Fibroblast of lung (primary cell): ENCODE measurements at regions not wholly inside any gene's neighbourhood (a gene's known extent, or its start where the extent isn't known, plus 50 kb on each side); places are given as distances from the start of the nearest gene placed in this dataset.

Experiments
- DNase-seq, 2 donors: peaks; one replicate each; pipeline versions ENCODE4 v3.0.0 to v3.0.0-alpha.2; 2010; ENCODE audit warnings: low read depth in 2 of 2
- H2AFZ ChIP-seq: 2 replicates; pipeline ENCODE4 v1.5.1; 2012; ENCODE audit warnings: low read length, control low read depth, inconsistent platforms
- H3K27ac ChIP-seq: 2 replicates; pipeline ENCODE4 v1.5.1; 2011; ENCODE audit warnings: low read length, control low read depth; ENCODE audit not compliant: insufficient read depth
- H3K27me3 ChIP-seq: 2 replicates; pipeline ENCODE4 v1.5.1; 2011; ENCODE audit warnings: mild to moderate bottlenecking, low read length; ENCODE audit not compliant: control insufficient read depth, insufficient read depth
- H3K36me3 ChIP-seq: 2 replicates; pipeline ENCODE4 v1.5.1; 2011; ENCODE audit warnings: low read length; ENCODE audit not compliant: control insufficient read depth, insufficient read depth
- H3K4me1 ChIP-seq: 2 replicates; pipeline ENCODE4 v1.5.1; 2011; ENCODE audit warnings: low read length; ENCODE audit not compliant: control insufficient read depth, insufficient read depth; ENCODE audit errors: extremely low read depth
- H3K4me2 ChIP-seq: 2 replicates; pipeline ENCODE4 v1.5.1; 2011; ENCODE audit warnings: low read length, control low read depth; ENCODE audit not compliant: insufficient read depth; ENCODE audit errors: extremely low read depth
- H3K4me3 ChIP-seq, 4 experiments: fragments of 200-600 bp in 1 of 4; sonication (generic) in 1 of 4; replicated peaks in 1 of 4; 2 replicates each; pipeline ENCODE4 v1.5.1; 2011 to 2016; ENCODE audit warnings: low read length in 4 of 4, low read depth in 3 of 4, mild to moderate bottlenecking in 3 of 4, control low read depth in 2 of 4, inconsistent platforms in 1 of 4, mixed read lengths in 1 of 4; ENCODE audit not compliant: insufficient read depth in 1 of 4; ENCODE audit errors: control extremely low read depth in 1 of 4
- H3K79me2 ChIP-seq: 2 replicates; pipeline ENCODE4 v1.5.1; 2012; ENCODE audit warnings: mild to moderate bottlenecking, low read length, inconsistent platforms; ENCODE audit not compliant: control insufficient read depth, insufficient read depth
- H3K9ac ChIP-seq: 2 replicates; pipeline ENCODE4 v1.5.1; 2011; ENCODE audit warnings: mild to moderate bottlenecking, low read length, control low read depth; ENCODE audit not compliant: insufficient read depth
- H3K9me3 ChIP-seq: 2 replicates; pipeline ENCODE4 v1.5.1; 2012; ENCODE audit warnings: low read depth, low read length; ENCODE audit not compliant: control insufficient read depth, insufficient read depth
- H4K20me1 ChIP-seq: 2 replicates; pipeline ENCODE4 v1.5.1; 2011; ENCODE audit warnings: low read length; ENCODE audit not compliant: control insufficient read depth, insufficient read depth; ENCODE audit errors: extremely low read depth
- EZH2 ChIP-seq: IDR thresholded peaks from 2 replicates; pipeline ENCODE4 v1.5.1; 2012; ENCODE audit warnings: low read length, control low read depth, mild to moderate bottlenecking; ENCODE audit errors: missing control alignments
- TF ChIP-seq, protein P1 (sequence below), 2 donors: IDR thresholded peaks in 1 of 2; conservative IDR thresholded peaks in 1 of 2; 1 replicate in 1 of 2; 2 replicates in 1 of 2; pipeline ENCODE4 v1.5.1; 2011 to 2012; ENCODE audit warnings: low read length in 2 of 2, control low read depth in 1 of 2, inconsistent platforms in 1 of 2, low read depth in 1 of 2, mild to moderate bottlenecking in 1 of 2

DNA sequence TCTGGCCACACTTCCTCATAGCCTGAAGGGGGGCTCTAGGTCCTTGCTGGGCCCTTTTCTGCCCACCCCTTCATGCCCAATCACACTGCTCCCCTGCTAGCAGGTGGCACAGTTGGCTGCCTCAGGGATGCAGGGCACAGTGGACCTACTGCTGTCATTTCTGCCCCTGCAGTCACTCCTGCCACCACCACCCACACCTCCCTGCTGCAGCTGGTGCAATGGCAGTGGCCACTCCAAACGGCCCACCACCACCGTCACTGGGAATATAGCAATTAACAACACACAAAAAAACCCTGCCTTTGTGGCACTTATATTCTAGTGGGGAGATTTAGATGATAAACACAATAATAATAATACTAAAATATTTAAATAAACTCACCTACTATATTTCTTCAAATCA is 162.4 kb upstream of the DUSP10 start:
- no peak for TF ChIP-seq EZH2
- TF ChIP-seq, protein P1, sequence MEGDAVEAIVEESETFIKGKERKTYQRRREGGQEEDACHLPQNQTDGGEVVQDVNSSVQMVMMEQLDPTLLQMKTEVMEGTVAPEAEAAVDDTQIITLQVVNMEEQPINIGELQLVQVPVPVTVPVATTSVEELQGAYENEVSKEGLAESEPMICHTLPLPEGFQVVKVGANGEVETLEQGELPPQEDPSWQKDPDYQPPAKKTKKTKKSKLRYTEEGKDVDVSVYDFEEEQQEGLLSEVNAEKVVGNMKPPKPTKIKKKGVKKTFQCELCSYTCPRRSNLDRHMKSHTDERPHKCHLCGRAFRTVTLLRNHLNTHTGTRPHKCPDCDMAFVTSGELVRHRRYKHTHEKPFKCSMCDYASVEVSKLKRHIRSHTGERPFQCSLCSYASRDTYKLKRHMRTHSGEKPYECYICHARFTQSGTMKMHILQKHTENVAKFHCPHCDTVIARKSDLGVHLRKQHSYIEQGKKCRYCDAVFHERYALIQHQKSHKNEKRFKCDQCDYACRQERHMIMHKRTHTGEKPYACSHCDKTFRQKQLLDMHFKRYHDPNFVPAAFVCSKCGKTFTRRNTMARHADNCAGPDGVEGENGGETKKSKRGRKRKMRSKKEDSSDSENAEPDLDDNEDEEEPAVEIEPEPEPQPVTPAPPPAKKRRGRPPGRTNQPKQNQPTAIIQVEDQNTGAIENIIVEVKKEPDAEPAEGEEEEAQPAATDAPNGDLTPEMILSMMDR (conservative IDR thresholded peaks at IDR 0.05 in 1 of 2, IDR thresholded peaks at IDR 0.05 in 1 of 2; ENCODE audit: low read depth in 1 of 2, low read length in 2 of 2): no peak
- Histone ChIP-seq H3K4me2 (no peak overlapping the region), H3K9ac (no peak overlapping the region), H3K79me2 (no peaks in the 10 kb centered on the region), H3K9me3 (no peaks in the 10 kb centered on the region), H3K4me3 (no peak overlapping the region), H3K4me1 (no peaks in the 10 kb centered on the region), H3K27me3 (no peaks in the 10 kb centered on the region), H3K36me3 (no peaks in the 10 kb centered on the region), H4K20me1 (no peaks in the 10 kb centered on the region), H3K27ac (no peak overlapping the region), H2AFZ (no peak overlapping the region)
- no peak for DNase-seq

DNA sequence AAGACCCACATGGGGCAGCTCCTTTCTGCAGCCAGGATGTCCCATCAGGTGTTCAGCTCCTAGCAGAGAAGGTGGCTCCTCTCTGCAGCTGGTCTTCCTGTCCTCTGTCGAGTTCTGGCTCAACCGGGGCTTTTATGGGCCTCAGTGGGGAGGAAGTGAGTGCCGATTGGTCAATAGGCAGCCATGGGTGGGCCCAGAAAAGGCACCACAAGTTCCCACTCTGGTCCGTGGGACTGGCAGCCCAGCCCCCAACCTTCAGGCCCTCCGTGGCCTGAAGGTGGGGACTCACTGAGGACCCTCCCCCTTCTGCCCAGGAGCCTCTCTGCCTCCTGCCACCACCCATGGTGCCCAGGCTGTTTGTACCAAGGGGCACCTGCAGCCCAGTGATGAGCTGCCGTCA is 161.7 kb upstream of the DUSP10 start:
- no peak overlapping the region for H3K27ac ChIP-seq
- TF ChIP-seq EZH2: no peak
- TF ChIP-seq, protein P1 (conservative IDR thresholded peaks at IDR 0.05 in 1 of 2, IDR thresholded peaks at IDR 0.05 in 1 of 2; ENCODE audit: low read depth in 1 of 2, low read length in 2 of 2): no peak
- H3K4me3 ChIP-seq: no peak overlapping the region
- DNase-seq: no peak
- H3K4me2 ChIP-seq: no peak overlapping the region
- H3K4me1 ChIP-seq: no peaks in the 10 kb centered on the region
- H3K9ac ChIP-seq: no peak overlapping the region
- no peaks in the 10 kb centered on the region for H4K20me1 ChIP-seq
- H3K79me2 ChIP-seq: no peaks in the 10 kb centered on the region
- H2AFZ ChIP-seq: no peak overlapping the region
- H3K27me3 ChIP-seq: no peaks in the 10 kb centered on the region
- no peaks in the 10 kb centered on the region for H3K9me3 ChIP-seq
- H3K36me3 ChIP-seq: no peaks in the 10 kb centered on the region

DNA sequence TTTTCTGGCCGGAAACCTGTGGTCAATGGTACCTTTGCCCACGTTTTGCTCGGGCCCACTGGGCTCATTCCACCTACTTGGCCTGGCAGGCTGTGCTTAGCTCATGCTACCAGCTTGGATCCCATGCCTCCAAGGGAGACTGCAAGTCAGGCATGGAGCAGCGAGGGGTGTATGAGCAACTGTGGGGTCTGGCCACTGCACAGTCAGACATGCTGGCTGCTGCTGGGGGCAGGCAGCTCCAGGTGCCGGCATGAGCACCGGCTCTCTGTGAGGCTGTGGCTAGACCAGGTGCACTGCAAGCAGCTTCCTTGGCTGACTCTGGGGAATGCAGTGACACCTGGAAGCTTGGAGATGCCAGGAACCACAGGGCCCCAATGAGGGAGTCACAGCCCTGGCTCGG is 161.1 kb upstream of the DUSP10 start:
- no peak for DNase-seq
- H3K27me3 ChIP-seq: no peaks in the 10 kb centered on the region
- H3K36me3 ChIP-seq: no peaks in the 10 kb centered on the region
- H4K20me1 ChIP-seq: no peaks in the 10 kb centered on the region
- no peak overlapping the region for H3K4me2 ChIP-seq
- H3K79me2 ChIP-seq: no peaks in the 10 kb centered on the region
- no peak overlapping the region for H3K27ac ChIP-seq
- H2AFZ ChIP-seq: no peak overlapping the region
- H3K9me3 ChIP-seq: no peaks in the 10 kb centered on the region
- no peak overlapping the region for H3K9ac ChIP-seq
- no peaks in the 10 kb centered on the region for H3K4me1 ChIP-seq
- no peak for TF ChIP-seq EZH2
- H3K4me3 ChIP-seq: no peak overlapping the region

DNA sequence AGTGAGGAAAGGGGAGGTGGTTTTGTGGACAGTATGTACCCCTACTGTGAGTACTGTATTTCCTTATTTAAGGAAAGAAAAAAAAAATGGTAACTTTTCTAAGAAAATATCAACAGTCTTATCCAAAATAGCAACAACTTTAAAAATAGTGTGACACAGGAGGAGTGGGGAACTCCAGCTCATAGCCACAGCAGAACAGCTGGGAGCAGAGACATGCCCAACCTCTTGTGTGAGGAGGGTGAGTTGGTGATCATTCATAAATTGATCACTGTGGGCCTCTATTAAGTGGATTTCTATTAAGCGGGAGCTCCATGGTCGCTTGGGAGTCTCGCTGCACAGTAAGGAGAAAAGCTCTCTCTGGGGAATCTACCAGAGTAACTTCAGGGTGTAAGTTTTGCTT is 158.8 kb upstream of the DUSP10 start:
- Histone ChIP-seq H3K9ac (no peak overlapping the region), H4K20me1 (no peaks in the 10 kb centered on the region), H2AFZ (no peak overlapping the region), H3K4me2 (no peak overlapping the region), H3K27me3 (no peaks in the 10 kb centered on the region), H3K27ac (no peak overlapping the region), H3K9me3 (no peaks in the 10 kb centered on the region), H3K4me3 (no peak overlapping the region), H3K36me3 (no peaks in the 10 kb centered on the region), H3K79me2 (no peaks in the 10 kb centered on the region), H3K4me1 (no peaks in the 10 kb centered on the region)
- no peak for DNase-seq
- TF ChIP-seq EZH2: no peak
- TF ChIP-seq, protein P1 (conservative IDR thresholded peaks at IDR 0.05 in 1 of 2, IDR thresholded peaks at IDR 0.05 in 1 of 2; ENCODE audit: low read depth in 1 of 2, low read length in 2 of 2): no peak
